GM23338 (cell line): ENCODE measurements at regions not wholly inside any gene's neighbourhood (a gene's known extent, or its start where the extent isn't known, plus 50 kb on each side); places are given as distances from the start of the nearest gene placed in this dataset.

ENCODE experiments used
- ATAC-seq: fragments of 200-7000 bp; cut with Tn5 transposase; 3 replicates; pipeline ENCODE4 v1.9.1; 2020
- DNase-seq: peaks from one replicate; pipeline ENCODE4 v3.0.0-alpha.2; 2015; ENCODE audit warnings: low spot score
- H2AFZ ChIP-seq: fragments of 200-600 bp; sonication (generic); 2 replicates; pipeline ENCODE4 v1.8.0; 2016; ENCODE audit warnings: antibody characterized with exemption, mild to moderate bottlenecking, moderate library complexity
- H3F3A ChIP-seq: fragments of 200-600 bp; sonication (generic); replicated peaks from 2 replicates; pipeline ENCODE4 v1.8.0; 2017; ENCODE audit warnings: antibody characterized with exemption, mixed run types, low read depth
- H3K27ac ChIP-seq: fragments of 200-600 bp; sonication (generic); 2 replicates; pipeline ENCODE4 v1.6.1; 2016; ENCODE audit warnings: low read depth
- H3K27me3 ChIP-seq: fragments of 200-600 bp; sonication (generic); 2 replicates; pipeline ENCODE4 v1.8.0; 2016; ENCODE audit warnings: mild to moderate bottlenecking, mixed run types, moderate library complexity; ENCODE audit not compliant: insufficient read depth
- H3K36me3 ChIP-seq: fragments of 200-600 bp; sonication (generic); 2 replicates; pipeline ENCODE4 v1.8.0; 2016; ENCODE audit warnings: mild to moderate bottlenecking; ENCODE audit not compliant: insufficient read depth
- H3K4me1 ChIP-seq: fragments of 200-600 bp; sonication (generic); 2 replicates; pipeline ENCODE4 v1.8.0; 2016; ENCODE audit warnings: mild to moderate bottlenecking, moderate library complexity; ENCODE audit not compliant: insufficient read depth
- H3K4me2 ChIP-seq: fragments of 200-600 bp; sonication (generic); 2 replicates; pipeline ENCODE4 v1.7.1; 2017; ENCODE audit warnings: mixed run types
- H3K4me3 ChIP-seq: fragments of 200-600 bp; sonication (generic); 2 replicates; pipeline ENCODE4 v1.6.1; 2016; ENCODE audit warnings: mixed run types
- H3K79me2 ChIP-seq: fragments of 200-600 bp; sonication (generic); replicated peaks from 2 replicates; pipeline ENCODE4 v1.8.0; 2017; ENCODE audit warnings: mild to moderate bottlenecking; ENCODE audit not compliant: insufficient read depth
- H3K9me2 ChIP-seq: fragments of 200-600 bp; sonication (generic); 2 replicates; pipeline ENCODE4 v1.8.0; 2017; ENCODE audit not compliant: insufficient read depth
- H4K20me1 ChIP-seq: fragments of 200-600 bp; sonication (generic); replicated peaks from 2 replicates; pipeline ENCODE4 v1.8.0; 2017; ENCODE audit warnings: mild to moderate bottlenecking; ENCODE audit not compliant: insufficient read depth
- H3K27ac Mint-ChIP-seq: 2 replicates; pipeline ENCODE4 v1.8.0; 2020; ENCODE audit warnings: inconsistent platforms, mild to moderate bottlenecking, moderate library complexity, mixed read lengths
- H3K27me3 Mint-ChIP-seq: 3 replicates; pipeline ENCODE4 v1.8.0; 2022; ENCODE audit warnings: low read depth, mild to moderate bottlenecking, moderate library complexity, mixed read lengths, inconsistent platforms; ENCODE audit not compliant: insufficient read depth, poor library complexity
- H3K36me3 Mint-ChIP-seq: 3 replicates; pipeline ENCODE4 v1.8.0; 2021; ENCODE audit warnings: low read depth, mild to moderate bottlenecking, inconsistent platforms, moderate library complexity, mixed read lengths
- H3K4me1 Mint-ChIP-seq: 3 replicates; pipeline ENCODE4 v1.8.0; 2020; ENCODE audit warnings: mild to moderate bottlenecking, inconsistent platforms, mixed read lengths
- H3K4me3 Mint-ChIP-seq: 3 replicates; pipeline ENCODE4 v1.8.0; 2021; ENCODE audit warnings: moderate library complexity, mild to moderate bottlenecking, inconsistent platforms, mixed read lengths
- H3K9me3 Mint-ChIP-seq: 3 replicates; pipeline ENCODE4 v1.8.0; 2020; ENCODE audit warnings: moderate library complexity, mild to moderate bottlenecking, inconsistent platforms, mixed read lengths
- CREB1 ChIP-seq: fragments of 250-450 bp; sonication (Bioruptor Pico); IDR thresholded peaks from 2 replicates; pipeline ENCODE4 v1.5.0; 2020; ENCODE audit warnings: low read depth, mild to moderate bottlenecking, moderate library complexity
- CTCF ChIP-seq, 2 experiments: fragments of 200-600 bp in 1 of 2; sonication (generic) in 1 of 2; conservative IDR thresholded peaks; 2 replicates each; pipeline versions ENCODE4 v1.5.1 to v1.6.1; 2016 to 2017; ENCODE audit warnings: antibody characterized with exemption in 2 of 2, low read depth in 2 of 2, mild to moderate bottlenecking in 2 of 2, moderate library complexity in 1 of 2
- EZH2 ChIP-seq: fragments of 200-600 bp; sonication (generic); IDR thresholded peaks from one replicate; pipeline ENCODE4 v1.8.0; 2017; ENCODE audit warnings: antibody characterized with exemption, mild to moderate bottlenecking, low read depth; ENCODE audit not compliant: unreplicated experiment
- EZH2phosphoT487 ChIP-seq: fragments of 200-600 bp; sonication (generic); IDR thresholded peaks from one replicate; pipeline ENCODE4 v1.8.1; 2018; ENCODE audit warnings: antibody characterized with exemption; ENCODE audit not compliant: unreplicated experiment
- JUNB ChIP-seq: IDR thresholded peaks from one replicate; pipeline ENCODE4 v1.6.1; 2016; ENCODE audit warnings: antibody characterized with exemption; ENCODE audit not compliant: unreplicated experiment
- NANOG ChIP-seq: IDR thresholded peaks from 2 replicates; pipeline ENCODE4 v1.6.1; 2016; ENCODE audit warnings: antibody characterized with exemption, borderline replicate concordance
- POLR2AphosphoS5 ChIP-seq: IDR thresholded peaks from 2 replicates; pipeline ENCODE4 v1.6.1; 2016; ENCODE audit warnings: antibody characterized with exemption, low read depth
- REST ChIP-seq: IDR thresholded peaks from one replicate; pipeline ENCODE4 v1.6.1; 2018; ENCODE audit warnings: antibody characterized with exemption; ENCODE audit not compliant: unreplicated experiment
- STAT1 ChIP-seq: IDR thresholded peaks from one replicate; pipeline ENCODE4 v1.6.1; 2016; ENCODE audit warnings: antibody characterized with exemption; ENCODE audit not compliant: unreplicated experiment
- ZNF114 ChIP-seq: fragments of 250-450 bp; sonication (Bioruptor Pico); IDR thresholded peaks from 2 replicates; pipeline ENCODE4 v1.5.0; 2020; ENCODE audit warnings: mild to moderate bottlenecking, moderate library complexity
- ZNF331 ChIP-seq: fragments of 250-450 bp; sonication (Bioruptor Pico); IDR thresholded peaks from 2 replicates; pipeline ENCODE4 v1.5.0; 2020; ENCODE audit warnings: low read depth, mild to moderate bottlenecking, moderate library complexity
- TF ChIP-seq, protein P1 (sequence below): fragments of 250-450 bp; sonication (Bioruptor Pico); IDR thresholded peaks from 2 replicates; pipeline ENCODE4 v1.5.0; 2020; ENCODE audit warnings: mild to moderate bottlenecking, moderate library complexity
- TF ChIP-seq, protein P2 (sequence below): IDR thresholded peaks from 2 replicates; pipeline ENCODE4 v1.6.1; 2016; ENCODE audit warnings: antibody characterized with exemption

GRCh38 chr2:5980450-5981190, 288.4 kb downstream of the SOX11 start:
- peaks cover 83% of the 10 kb centered on the region for H3K9me3 Mint-ChIP-seq
- Histone ChIP-seq H3K36me3 (no peaks in the 10 kb centered on the region), H3K4me2 (no peak overlapping the region), H4K20me1 (no peaks in the 10 kb centered on the region), H3K4me1 (peaks cover 11% of the 10 kb centered on the region), H2AFZ (no peak overlapping the region), H3F3A (no peaks in the 10 kb centered on the region), H3K4me3 (no peak overlapping the region), H3K9me2 (no peaks in the 10 kb centered on the region), H3K27ac (no peak overlapping the region), H3K27me3 (no peaks in the 10 kb centered on the region), H3K79me2 (no peaks in the 10 kb centered on the region)
- H3K4me3 Mint-ChIP-seq = no peak overlapping the region; the same call in 2 of the 3 replicates
- H3K4me1 Mint-ChIP-seq = peaks cover 20% of the 10 kb centered on the region
- no peak overlapping the region for H3K27ac Mint-ChIP-seq
- H3K27me3 Mint-ChIP-seq = peaks cover 3% of the 10 kb centered on the region
- peaks cover 2% of the 10 kb centered on the region; the same call in 1 of the 3 replicates for H3K36me3 Mint-ChIP-seq
- DNase-seq = no peak
- TF ChIP-seq JUNB (no peak), POLR2AphosphoS5 (no peak), CTCF (conservative IDR thresholded peaks at IDR 0.05; ENCODE audit: low read depth in 2 of 2) (no peak), ZNF114 (CRISPR knock-in tag) (no peak), EZH2phosphoT487 (no peak), STAT1 (no peak), EZH2 (no peak), NANOG (no peak), ZNF331 (CRISPR knock-in tag) (no peak), CREB1 (CRISPR knock-in tag) (no peak), REST (no peak)
- TF ChIP-seq, protein P1, sequence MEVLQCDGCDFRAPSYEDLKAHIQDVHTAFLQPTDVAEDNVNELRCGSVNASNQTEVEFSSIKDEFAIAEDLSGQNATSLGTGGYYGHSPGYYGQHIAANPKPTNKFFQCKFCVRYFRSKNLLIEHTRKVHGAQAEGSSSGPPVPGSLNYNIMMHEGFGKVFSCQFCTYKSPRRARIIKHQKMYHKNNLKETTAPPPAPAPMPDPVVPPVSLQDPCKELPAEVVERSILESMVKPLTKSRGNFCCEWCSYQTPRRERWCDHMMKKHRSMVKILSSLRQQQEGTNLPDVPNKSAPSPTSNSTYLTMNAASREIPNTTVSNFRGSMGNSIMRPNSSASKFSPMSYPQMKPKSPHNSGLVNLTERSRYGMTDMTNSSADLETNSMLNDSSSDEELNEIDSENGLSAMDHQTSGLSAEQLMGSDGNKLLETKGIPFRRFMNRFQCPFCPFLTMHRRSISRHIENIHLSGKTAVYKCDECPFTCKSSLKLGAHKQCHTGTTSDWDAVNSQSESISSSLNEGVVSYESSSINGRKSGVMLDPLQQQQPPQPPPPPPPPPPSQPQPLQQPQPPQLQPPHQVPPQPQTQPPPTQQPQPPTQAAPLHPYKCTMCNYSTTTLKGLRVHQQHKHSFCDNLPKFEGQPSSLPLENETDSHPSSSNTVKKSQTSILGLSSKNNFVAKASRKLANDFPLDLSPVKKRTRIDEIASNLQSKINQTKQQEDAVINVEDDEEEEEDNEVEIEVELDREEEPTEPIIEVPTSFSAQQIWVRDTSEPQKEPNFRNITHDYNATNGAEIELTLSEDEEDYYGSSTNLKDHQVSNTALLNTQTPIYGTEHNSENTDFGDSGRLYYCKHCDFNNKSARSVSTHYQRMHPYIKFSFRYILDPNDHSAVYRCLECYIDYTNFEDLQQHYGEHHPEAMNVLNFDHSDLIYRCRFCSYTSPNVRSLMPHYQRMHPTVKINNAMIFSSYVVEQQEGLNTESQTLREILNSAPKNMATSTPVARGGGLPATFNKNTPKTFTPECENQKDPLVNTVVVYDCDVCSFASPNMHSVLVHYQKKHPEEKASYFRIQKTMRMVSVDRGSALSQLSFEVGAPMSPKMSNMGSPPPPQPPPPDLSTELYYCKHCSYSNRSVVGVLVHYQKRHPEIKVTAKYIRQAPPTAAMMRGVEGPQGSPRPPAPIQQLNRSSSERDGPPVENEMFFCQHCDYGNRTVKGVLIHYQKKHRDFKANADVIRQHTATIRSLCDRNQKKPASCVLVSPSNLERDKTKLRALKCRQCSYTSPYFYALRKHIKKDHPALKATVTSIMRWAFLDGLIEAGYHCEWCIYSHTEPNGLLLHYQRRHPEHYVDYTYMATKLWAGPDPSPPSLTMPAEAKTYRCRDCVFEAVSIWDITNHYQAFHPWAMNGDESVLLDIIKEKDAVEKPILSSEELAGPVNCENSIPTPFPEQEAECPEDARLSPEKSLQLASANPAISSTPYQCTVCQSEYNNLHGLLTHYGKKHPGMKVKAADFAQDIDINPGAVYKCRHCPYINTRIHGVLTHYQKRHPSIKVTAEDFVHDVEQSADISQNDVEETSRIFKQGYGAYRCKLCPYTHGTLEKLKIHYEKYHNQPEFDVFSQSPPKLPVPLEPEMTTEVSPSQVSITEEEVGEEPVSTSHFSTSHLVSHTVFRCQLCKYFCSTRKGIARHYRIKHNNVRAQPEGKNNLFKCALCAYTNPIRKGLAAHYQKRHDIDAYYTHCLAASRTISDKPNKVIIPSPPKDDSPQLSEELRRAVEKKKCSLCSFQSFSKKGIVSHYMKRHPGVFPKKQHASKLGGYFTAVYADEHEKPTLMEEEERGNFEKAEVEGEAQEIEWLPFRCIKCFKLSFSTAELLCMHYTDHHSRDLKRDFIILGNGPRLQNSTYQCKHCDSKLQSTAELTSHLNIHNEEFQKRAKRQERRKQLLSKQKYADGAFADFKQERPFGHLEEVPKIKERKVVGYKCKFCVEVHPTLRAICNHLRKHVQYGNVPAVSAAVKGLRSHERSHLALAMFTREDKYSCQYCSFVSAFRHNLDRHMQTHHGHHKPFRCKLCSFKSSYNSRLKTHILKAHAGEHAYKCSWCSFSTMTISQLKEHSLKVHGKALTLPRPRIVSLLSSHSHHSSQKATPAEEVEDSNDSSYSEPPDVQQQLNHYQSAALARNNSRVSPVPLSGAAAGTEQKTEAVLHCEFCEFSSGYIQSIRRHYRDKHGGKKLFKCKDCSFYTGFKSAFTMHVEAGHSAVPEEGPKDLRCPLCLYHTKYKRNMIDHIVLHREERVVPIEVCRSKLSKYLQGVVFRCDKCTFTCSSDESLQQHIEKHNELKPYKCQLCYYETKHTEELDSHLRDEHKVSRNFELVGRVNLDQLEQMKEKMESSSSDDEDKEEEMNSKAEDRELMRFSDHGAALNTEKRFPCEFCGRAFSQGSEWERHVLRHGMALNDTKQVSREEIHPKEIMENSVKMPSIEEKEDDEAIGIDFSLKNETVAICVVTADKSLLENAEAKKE = no peak
- TF ChIP-seq, protein P2, sequence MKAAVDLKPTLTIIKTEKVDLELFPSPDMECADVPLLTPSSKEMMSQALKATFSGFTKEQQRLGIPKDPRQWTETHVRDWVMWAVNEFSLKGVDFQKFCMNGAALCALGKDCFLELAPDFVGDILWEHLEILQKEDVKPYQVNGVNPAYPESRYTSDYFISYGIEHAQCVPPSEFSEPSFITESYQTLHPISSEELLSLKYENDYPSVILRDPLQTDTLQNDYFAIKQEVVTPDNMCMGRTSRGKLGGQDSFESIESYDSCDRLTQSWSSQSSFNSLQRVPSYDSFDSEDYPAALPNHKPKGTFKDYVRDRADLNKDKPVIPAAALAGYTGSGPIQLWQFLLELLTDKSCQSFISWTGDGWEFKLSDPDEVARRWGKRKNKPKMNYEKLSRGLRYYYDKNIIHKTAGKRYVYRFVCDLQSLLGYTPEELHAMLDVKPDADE = no peak
- no peak for ATAC-seq
